ENCODE measurements at regions not wholly inside any gene's neighbourhood (a gene's known extent, or its start where the extent isn't known, plus 50 kb on each side); places are given as distances from the start of the nearest gene placed in this dataset.
"Not testable (repeated sequence)": the region's sequence is repeated elsewhere in the genome, so short reads cannot be mapped to it uniquely, and the experiment has no call there.

- DNase-seq (ENCODE audit: low read depth in 2 of 2), result no peak
These were observed 127.6 kb downstream of the UTP18 start for GRCh38 chr17:51387986-51388385.

- DNase-seq (ENCODE audit: low read depth in 2 of 2), result no peak
These were observed 129.5 kb downstream of the UTP18 start for GRCh38 chr17:51389875-51390274.

GRCh38 chr17:51391982-51392654, 131.8 kb downstream of the UTP18 start:
- DNase-seq (ENCODE audit: low read depth in 2 of 2), result no peak

DNA sequence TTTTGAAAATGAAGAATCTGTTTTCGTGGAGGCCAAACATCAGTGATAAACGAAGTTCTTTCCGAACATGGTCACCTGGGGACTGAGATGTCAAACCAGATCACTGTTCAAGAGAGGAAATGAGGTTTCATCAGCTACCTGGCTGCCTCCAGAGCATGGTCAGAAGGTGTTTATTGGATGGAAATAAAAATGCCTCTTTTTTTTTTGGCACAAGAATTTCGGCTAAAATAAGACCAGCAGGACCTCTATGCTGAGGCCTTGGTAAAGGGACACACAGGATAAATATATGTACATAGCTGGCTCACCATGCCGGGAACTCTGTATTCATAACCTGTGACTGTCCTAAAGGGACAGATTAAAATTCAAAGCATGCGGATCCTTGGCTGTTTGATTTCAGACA, 135.3 kb downstream of the UTP18 start:
- no peak for DNase-seq (ENCODE audit: low read depth in 2 of 2)

DNA sequence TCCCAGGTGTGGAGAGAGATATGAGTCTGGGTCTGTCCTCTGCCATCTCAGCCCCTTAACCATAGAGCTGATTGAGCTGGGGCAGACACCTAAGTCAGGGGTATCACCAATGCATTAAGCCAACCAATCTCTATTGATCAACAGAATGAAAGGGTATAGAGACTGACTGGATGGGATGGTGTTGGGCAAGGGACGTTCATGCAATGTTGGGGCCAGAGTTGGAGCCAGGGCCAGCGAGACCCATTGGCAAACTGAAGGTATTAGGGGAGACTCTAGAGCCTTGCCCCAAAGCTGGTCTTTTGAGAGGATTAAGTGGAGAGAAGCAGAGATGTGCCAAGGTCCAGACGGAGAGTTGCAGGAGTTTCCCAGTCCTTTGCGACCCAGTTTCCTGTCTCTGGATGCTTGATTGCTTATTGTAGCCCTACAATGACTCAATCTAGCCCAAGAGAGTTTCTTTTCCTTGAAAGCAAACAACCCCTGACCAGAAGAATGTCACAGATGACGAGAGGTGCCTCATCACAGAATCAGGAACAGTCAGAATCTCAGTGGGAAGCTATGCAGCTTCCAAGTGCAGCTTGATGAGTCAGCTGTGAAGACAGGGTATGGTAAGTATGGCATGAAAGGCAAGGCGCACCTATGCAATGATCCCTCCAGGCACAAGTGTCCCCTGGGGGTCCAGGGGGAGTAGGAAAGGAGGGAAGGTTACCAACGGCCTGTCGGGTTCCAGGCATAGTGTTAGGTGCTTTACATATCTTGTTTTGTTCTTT, 137.2 kb downstream of the UTP18 start:
- DNase-seq (ENCODE audit: low read depth in 2 of 2), result no peak

GRCh38 chr17:51398128-51398525, 137.8 kb downstream of the UTP18 start:
- no peak for DNase-seq (ENCODE audit: low read depth in 2 of 2)

- DNase-seq (ENCODE audit: low read depth in 2 of 2), result no peak
These were observed 138.3 kb downstream of the UTP18 start for GRCh38 chr17:51398687-51399086.

DNA sequence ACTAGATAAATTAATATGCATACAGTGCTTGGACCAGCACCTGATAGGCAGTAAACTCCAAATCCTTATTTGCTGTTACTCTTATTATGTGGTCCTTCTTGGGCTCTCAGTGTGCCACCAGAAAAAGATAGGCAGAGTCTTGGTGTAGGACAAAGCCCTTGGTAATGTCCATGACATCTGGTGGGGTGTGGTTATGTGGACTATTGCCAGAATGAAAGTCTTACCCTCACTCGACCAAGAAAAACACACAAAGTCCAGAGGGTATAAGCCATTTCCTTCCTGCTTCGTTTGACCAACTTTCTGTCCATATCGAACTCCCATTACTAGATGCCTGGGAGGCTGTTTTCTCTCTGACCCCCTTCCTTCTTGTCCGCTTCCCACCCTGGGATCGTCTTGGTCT, 140.9 kb downstream of the UTP18 start:
- DNase-seq (ENCODE audit: low read depth in 2 of 2), result no peak

- no peak for DNase-seq (ENCODE audit: low read depth in 2 of 2)
These were observed 142.6 kb downstream of the UTP18 start for GRCh38 chr17:51402899-51403298.

DNA sequence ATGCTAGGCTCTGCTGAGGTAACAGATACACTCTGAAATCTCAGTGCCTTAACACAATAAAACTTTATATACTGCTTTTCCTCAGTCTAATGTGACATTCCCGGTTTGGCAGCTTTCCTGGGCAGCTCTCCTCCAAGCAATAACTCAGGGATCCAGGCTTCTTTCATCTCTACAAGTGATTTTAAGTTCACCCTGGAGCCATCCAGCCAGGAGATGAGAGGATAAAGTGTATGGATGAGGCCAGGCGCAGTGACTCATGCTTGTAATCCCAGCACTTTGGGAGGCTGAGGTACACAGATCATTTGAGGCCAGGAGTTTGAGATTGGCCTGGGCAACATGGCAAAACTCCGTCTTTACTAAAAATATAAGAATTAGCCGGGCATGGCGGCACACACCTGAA, 147.2 kb downstream of the UTP18 start:
- no peak for DNase-seq (ENCODE audit: low read depth in 2 of 2)

GRCh38 chr17:51419476-51419875, 159.1 kb downstream of the UTP18 start:
- no peak for DNase-seq (ENCODE audit: low read depth in 2 of 2)

GRCh38 chr17:51421525-51421924, 161.2 kb downstream of the UTP18 start:
- DNase-seq (ENCODE audit: low read depth in 2 of 2), result no peak

GRCh38 chr17:51422634-51423033, 162.3 kb downstream of the UTP18 start:
- DNase-seq (ENCODE audit: low read depth in 2 of 2), result no peak

DNA sequence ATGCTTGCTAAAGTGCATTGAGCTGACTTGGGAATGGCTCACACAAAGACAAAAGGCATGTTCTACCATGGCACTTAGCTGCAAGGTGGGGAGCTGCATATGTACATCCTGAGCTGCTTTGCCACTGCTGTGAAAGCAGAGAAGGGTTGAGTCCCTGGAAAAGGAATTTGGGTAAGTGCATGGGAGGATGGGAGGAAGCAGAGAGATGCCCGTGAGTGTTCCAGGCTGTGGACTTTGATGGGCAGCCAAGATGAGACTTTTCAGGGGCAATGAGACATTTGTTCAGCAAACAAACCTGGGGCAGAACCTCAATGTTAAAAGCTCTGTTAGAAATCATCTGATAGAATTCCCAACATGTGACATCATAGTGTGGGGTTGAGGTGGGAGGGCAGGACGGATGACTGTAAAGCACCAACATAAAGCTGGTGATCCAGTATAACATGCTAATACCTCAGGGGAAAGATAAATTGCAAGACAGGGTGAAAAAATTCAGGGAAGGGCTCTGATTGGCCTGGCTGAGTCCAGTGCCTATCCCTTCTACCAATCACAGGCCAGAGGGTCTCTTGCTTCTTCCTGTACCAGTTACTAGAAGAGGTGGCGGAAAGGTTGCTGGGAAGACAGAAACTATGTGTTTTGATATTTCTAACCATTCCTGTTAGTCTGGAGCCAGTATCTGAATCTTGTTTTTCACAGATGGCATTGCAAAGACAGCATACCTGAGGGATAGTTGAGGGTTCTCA, 163.2 kb downstream of the UTP18 start:
- no peak for DNase-seq (ENCODE audit: low read depth in 2 of 2)

DNA sequence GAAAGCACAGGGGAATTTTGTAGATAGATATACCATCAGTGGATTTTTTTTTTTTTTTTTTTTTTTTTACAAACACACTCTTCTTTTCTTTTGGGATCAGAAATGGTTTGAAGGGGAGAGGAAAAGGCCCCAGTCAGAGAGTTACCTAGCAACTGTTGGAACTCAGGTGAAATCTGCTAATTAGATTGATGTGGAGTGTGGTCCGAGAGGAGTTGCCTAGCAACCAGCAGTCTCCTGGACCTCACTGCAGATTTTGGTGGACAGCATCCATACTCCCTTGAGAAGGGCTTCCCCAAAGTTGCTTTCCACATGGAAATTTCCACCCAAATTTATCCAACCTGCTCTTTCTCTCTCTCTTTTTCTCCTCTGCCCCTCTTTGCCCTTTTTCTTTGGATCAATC, 165.4 kb downstream of the UTP18 start:
- DNase-seq (ENCODE audit: low read depth in 2 of 2), result no peak

DNA sequence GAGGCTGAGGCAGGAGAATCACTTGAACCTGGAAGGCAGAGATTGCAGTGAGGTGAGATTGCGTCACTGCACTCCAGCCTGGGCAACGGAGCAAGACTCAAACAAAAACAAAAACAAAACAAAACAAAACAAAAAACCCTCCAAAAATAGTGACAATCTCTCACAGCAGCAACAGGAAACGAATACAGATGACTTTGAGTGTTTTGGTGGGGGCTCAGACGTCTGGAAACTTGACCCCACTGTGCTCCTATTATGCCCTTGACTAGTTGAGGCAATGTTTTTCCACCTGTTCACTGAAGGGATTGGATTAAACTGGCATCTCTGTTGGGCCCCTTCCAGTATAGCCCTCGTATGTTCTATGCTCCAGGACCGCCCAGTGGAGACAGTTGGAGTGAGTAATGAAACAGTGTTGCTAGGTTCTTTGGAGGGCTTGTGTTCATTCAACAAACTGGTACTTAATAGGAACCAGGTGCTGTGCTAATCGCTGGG, 167.0 kb downstream of the UTP18 start:
- DNase-seq (ENCODE audit: low read depth in 2 of 2), result no peak

GRCh38 chr17:51427856-51428255, 167.5 kb downstream of the UTP18 start:
- DNase-seq (ENCODE audit: low read depth in 2 of 2), result peak; percentile 13 to 31

GRCh38 chr17:51428668-51429495, 168.5 kb downstream of the UTP18 start:
- DNase-seq (ENCODE audit: low read depth in 2 of 2), result no peak

- not testable (repeated sequence) for DNase-seq (ENCODE audit: low read depth in 2 of 2)
These were observed 169.6 kb downstream of the UTP18 start for GRCh38 chr17:51429938-51430337.

DNA sequence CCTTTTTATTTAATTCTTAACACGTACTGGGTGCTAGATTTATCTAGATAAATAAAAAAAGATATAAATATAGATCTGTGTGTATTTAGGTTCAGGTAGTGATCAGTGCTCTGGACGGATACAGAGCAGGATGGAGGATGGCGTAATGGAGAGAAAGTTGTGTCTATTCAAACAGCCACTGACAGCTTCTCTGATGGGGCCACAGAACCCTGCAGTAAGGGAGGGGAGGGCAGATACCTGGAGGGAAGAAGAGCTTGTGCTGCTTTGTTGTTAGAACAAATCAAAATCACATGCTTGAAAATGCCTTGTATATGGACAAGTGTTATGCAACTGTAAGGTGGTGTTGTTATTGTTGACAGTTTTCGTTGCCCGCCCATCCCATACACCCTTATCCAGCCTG, 170.2 kb downstream of the UTP18 start:
- no peak for DNase-seq (ENCODE audit: low read depth in 2 of 2)

DNA sequence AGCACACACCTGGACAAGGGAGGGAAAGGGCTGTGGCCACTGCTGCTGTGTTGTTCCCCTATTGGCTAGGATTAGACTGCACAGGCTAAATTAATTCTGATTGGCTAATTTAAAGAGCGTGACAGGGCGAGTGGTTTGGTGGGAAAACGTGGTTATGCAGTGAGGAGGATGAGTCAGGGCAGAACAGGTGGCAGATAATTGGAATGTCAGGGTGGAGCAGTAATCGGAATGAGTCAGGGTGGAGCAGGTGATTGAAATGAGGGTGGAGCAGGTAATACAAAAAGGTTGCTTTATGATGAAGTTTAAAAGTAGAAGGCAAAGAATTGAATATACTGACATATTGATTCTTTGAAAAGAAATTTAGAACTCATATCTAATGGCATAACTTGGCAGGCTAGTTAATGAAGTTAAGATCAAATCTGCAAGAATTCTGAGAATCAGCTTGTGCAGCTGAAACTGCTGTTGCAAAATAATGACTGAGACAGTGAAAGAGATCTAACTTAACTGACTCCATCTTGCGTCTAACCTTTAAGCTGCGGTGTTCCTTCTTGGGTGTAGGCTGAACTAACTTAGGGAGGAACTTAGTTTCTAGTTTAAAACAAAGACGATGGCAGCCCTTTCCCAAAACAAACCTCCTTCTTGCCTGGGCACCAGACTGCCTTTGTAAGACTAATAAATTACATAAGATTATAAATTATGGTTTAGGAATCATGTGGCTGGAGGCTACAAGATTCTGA, 174.3 kb downstream of the UTP18 start:
- DNase-seq (ENCODE audit: low read depth in 2 of 2), result no peak

Data from stimulated activated CD8-positive, alpha-beta memory T cell treated with anti-CD3 and anti-CD28 coated beads, Interleukin-2, amount 100 ng/mL, for 1 hour (primary cell).